OCI-M1 (cell line): ENCODE measurements at regions not wholly inside any gene's neighbourhood (a gene's known extent, or its start where the extent isn't known, plus 50 kb on each side); places are given as distances from the start of the nearest gene placed in this dataset.
"Not testable (repeated sequence)": the region's sequence is repeated elsewhere in the genome, so short reads cannot be mapped to it uniquely, and the experiment has no call there.

Experiments
- DNase-seq: peaks from one replicate; lab custom pipeline; 2025; lab: John Stamatoyannopoulos, UW

- peak; percentile 23 for DNase-seq
Measured at GRCh38 chr1:148264374-148265276, 112.5 kb upstream of the NBPF11 start.

- no peak for DNase-seq
Measured at GRCh38 chr1:148263906-148264255, 111.8 kb upstream of the NBPF11 start.

GRCh38 chr1:148263128-148263905, 111.2 kb upstream of the NBPF11 start:
- DNase-seq: peak; percentile 99

GRCh38 chr1:148261684-148262083, 109.6 kb upstream of the NBPF11 start:
- DNase-seq: not testable (repeated sequence)

GRCh38 chr1:148257886-148258285, 105.8 kb upstream of the NBPF11 start:
- not testable (repeated sequence) for DNase-seq

GRCh38 chr1:148254611-148255429, 102.7 kb upstream of the NBPF11 start:
- DNase-seq: peak; percentile 77

GRCh38 chr1:148253808-148254207, 101.7 kb upstream of the NBPF11 start:
- not testable (repeated sequence) for DNase-seq

- DNase-seq: not testable (repeated sequence)
Measured at GRCh38 chr1:148248798-148249197, 96.7 kb upstream of the NBPF11 start.

GRCh38 chr1:148246258-148246861, 94.3 kb upstream of the NBPF11 start:
- not testable (repeated sequence) for DNase-seq

- not testable (repeated sequence) for DNase-seq
Measured at GRCh38 chr1:148245843-148246242, 93.8 kb upstream of the NBPF11 start.

GRCh38 chr1:148245443-148245842, 93.4 kb upstream of the NBPF11 start:
- not testable (repeated sequence) for DNase-seq

- not testable (repeated sequence) for DNase-seq
Measured at GRCh38 chr1:148233250-148233649, 81.2 kb upstream of the NBPF11 start.

- DNase-seq: peak; percentile 33
Measured at GRCh38 chr1:148228846-148229245, 76.8 kb upstream of the NBPF11 start.

GRCh38 chr1:148222399-148223159, 70.5 kb upstream of the NBPF11 start:
- DNase-seq: not testable (repeated sequence)

GRCh38 chr1:148221593-148221992, 69.5 kb upstream of the NBPF11 start:
- not testable (repeated sequence) for DNase-seq

GRCh38 chr1:148219229-148219628, 67.1 kb upstream of the NBPF11 start:
- not testable (repeated sequence) for DNase-seq

- not testable (repeated sequence) for DNase-seq
Measured at GRCh38 chr1:148211191-148211590, 59.1 kb upstream of the NBPF11 start.

GRCh38 chr1:148210624-148211023, 58.5 kb upstream of the NBPF11 start:
- DNase-seq: not testable (repeated sequence)

GRCh38 chr1:148210166-148210565, 58.1 kb upstream of the NBPF11 start:
- not testable (repeated sequence) for DNase-seq

GRCh38 chr1:148202013-148202412, 49.9 kb upstream of the NBPF11 start:
- DNase-seq: not testable (repeated sequence)
